Osteocyte (in vitro differentiated cells): ENCODE measurements at regions not wholly inside any gene's neighbourhood (a gene's known extent, or its start where the extent isn't known, plus 50 kb on each side); places are given as distances from the start of the nearest gene placed in this dataset.

ENCODE experiments used
- DNase-seq: peaks from one replicate; pipeline ENCODE4 v3.0.0; 2021; ENCODE audit warnings: mixed read lengths; ENCODE audit not compliant: unreplicated experiment; ENCODE audit errors: extremely low spot score
- H3K27ac Mint-ChIP-seq: one replicate; pipeline ENCODE4 v1.8.0; 2021; ENCODE audit warnings: mild to moderate bottlenecking, mixed read lengths; ENCODE audit not compliant: unreplicated experiment
- H3K27me3 Mint-ChIP-seq: one replicate; pipeline ENCODE4 v1.8.0; 2021; ENCODE audit warnings: mixed read lengths; ENCODE audit not compliant: unreplicated experiment
- H3K36me3 Mint-ChIP-seq: one replicate; pipeline ENCODE4 v1.8.0; 2021; ENCODE audit warnings: mixed read lengths; ENCODE audit not compliant: unreplicated experiment
- H3K4me1 Mint-ChIP-seq: one replicate; pipeline ENCODE4 v1.8.0; 2021; ENCODE audit warnings: mixed read lengths; ENCODE audit not compliant: unreplicated experiment
- H3K4me3 Mint-ChIP-seq: one replicate; pipeline ENCODE4 v1.8.0; 2021; ENCODE audit warnings: mild to moderate bottlenecking, moderate library complexity, mixed read lengths; ENCODE audit not compliant: unreplicated experiment
- H3K9me3 Mint-ChIP-seq: one replicate; pipeline ENCODE4 v1.8.0; 2021; ENCODE audit warnings: mixed read lengths; ENCODE audit not compliant: unreplicated experiment
- CTCF ChIP-seq: fragments of 200-600 bp; sonication (generic); IDR thresholded peaks from 2 replicates; pipeline ENCODE4 v1.5.0; 2021; ENCODE audit warnings: antibody characterized with exemption, mild to moderate bottlenecking, moderate library complexity

GRCh38 chr10:21314111-21314626 is 211.3 kb downstream of the SKIDA1 start:
- DNase-seq: no peak
- no peak overlapping the region for H3K4me3 Mint-ChIP-seq
- H3K27me3 Mint-ChIP-seq: no peaks in the 10 kb centered on the region
- H3K9me3 Mint-ChIP-seq: no peaks in the 10 kb centered on the region
- H3K36me3 Mint-ChIP-seq: no peaks in the 10 kb centered on the region
- TF ChIP-seq CTCF: no peak
- H3K4me1 Mint-ChIP-seq: peaks cover 44% of the 10 kb centered on the region
- H3K27ac Mint-ChIP-seq: peak overlapping the region; percentile 67

- Mint-ChIP-seq H3K4me3 (no peak overlapping the region), H3K36me3 (no peaks in the 10 kb centered on the region), H3K27me3 (no peaks in the 10 kb centered on the region), H3K4me1 (peaks cover 41% of the 10 kb centered on the region), H3K9me3 (no peaks in the 10 kb centered on the region), H3K27ac (no peak overlapping the region)
- DNase-seq: no peak
- no peak for TF ChIP-seq CTCF
Measured at GRCh38 chr10:21313691-21314090, 211.8 kb downstream of the SKIDA1 start.

- H3K27ac Mint-ChIP-seq: no peak overlapping the region
Measured at GRCh38 chr10:21311426-21311825, 214.1 kb downstream of the SKIDA1 start.

GRCh38 chr10:21309427-21309826 is 216.1 kb downstream of the SKIDA1 start:
- Mint-ChIP-seq H3K36me3 (no peaks in the 10 kb centered on the region), H3K27ac (no peak overlapping the region), H3K4me3 (no peak overlapping the region), H3K27me3 (no peaks in the 10 kb centered on the region), H3K9me3 (no peaks in the 10 kb centered on the region), H3K4me1 (peaks cover 12% of the 10 kb centered on the region)
- TF ChIP-seq CTCF: no peak
- DNase-seq: no peak

More at GRCh38 chr10:21311426-21311825, 214.1 kb downstream of the SKIDA1 start:
- Mint-ChIP-seq H3K4me3 (no peak overlapping the region), H3K27me3 (no peaks in the 10 kb centered on the region), H3K36me3 (no peaks in the 10 kb centered on the region), H3K4me1 (peaks cover 32% of the 10 kb centered on the region), H3K9me3 (no peaks in the 10 kb centered on the region)
- no peak for TF ChIP-seq CTCF
- no peak for DNase-seq

- Mint-ChIP-seq H3K27me3 (no peaks in the 10 kb centered on the region), H3K9me3 (no peaks in the 10 kb centered on the region), H3K4me3 (no peak overlapping the region), H3K4me1 (peaks cover 7% of the 10 kb centered on the region), H3K36me3 (no peaks in the 10 kb centered on the region), H3K27ac (no peak overlapping the region)
- DNase-seq: no peak
- no peak for TF ChIP-seq CTCF
Measured at GRCh38 chr10:21308946-21309345, 216.5 kb downstream of the SKIDA1 start.
